ENCODE measurements at regions not wholly inside any gene's neighbourhood (a gene's known extent, or its start where the extent isn't known, plus 50 kb on each side); places are given as distances from the start of the nearest gene placed in this dataset.

- Histone ChIP-seq H3K27ac (ENCODE audit: low read depth, low read length) (no peak overlapping the region), H3K27me3 (ENCODE audit: control insufficient read depth, insufficient read depth, low read length) (peaks cover 11% of the 10 kb centered on the region), H3K4me3 (ENCODE audit: low read depth, low read length) (no peak overlapping the region), H3K9me3 (ENCODE audit: control insufficient read depth, insufficient read depth, low read length) (no peaks in the 10 kb centered on the region; the same call in 1 of the 2 replicates)
- TF ChIP-seq CTCF (IDR thresholded peaks at IDR 0.05; ENCODE audit: low read depth, low read length), result no peak
- ChIA-PET CTCF (interaction anchor here (1.1 to 1.8 kb wide), 2 partner anchors 27 to 606 kb away, joined by 5 read pairs; no protein-coding TSS in a partner anchor), POLR2A (no interaction called here)
- no peak for DNase-seq (ENCODE audit: low read depth, low spot score)
Measured at GRCh38 chr22:44599084-44599483, 101.1 kb upstream of the RTL6 start.

- ChIA-PET CTCF (no interaction called here), POLR2A (no interaction called here)
- Histone ChIP-seq H3K27me3 (ENCODE audit: control insufficient read depth, insufficient read depth, low read length) (peaks cover 6% of the 10 kb centered on the region), H3K4me3 (ENCODE audit: low read depth, low read length) (no peak overlapping the region), H3K27ac (ENCODE audit: low read depth, low read length) (no peak overlapping the region), H3K9me3 (ENCODE audit: control insufficient read depth, insufficient read depth, low read length) (no peaks in the 10 kb centered on the region)
- TF ChIP-seq CTCF (IDR thresholded peaks at IDR 0.05; ENCODE audit: low read depth, low read length), result no peak
- peak; percentile 7 for DNase-seq (ENCODE audit: low read depth, low spot score)
Measured at GRCh38 chr22:44597616-44598015, 99.6 kb upstream of the RTL6 start.

GRCh38 chr22:44596396-44597125 lies 98.5 kb upstream of the RTL6 start:
- POLR2A ChIA-PET, result no interaction called here
- TF ChIP-seq CTCF (IDR thresholded peaks at IDR 0.05; ENCODE audit: low read depth, low read length), result no peak
- DNase-seq (ENCODE audit: low read depth, low spot score), result no peak

GRCh38 chr22:44595841-44596341 lies 97.9 kb upstream of the RTL6 start:
- no peak overlapping the region for H3K27ac ChIP-seq (ENCODE audit: low read depth, low read length)
- H3K9me3 ChIP-seq (ENCODE audit: control insufficient read depth, insufficient read depth, low read length), result peaks cover 10% of the 10 kb centered on the region; the same call in 1 of the 2 replicates
- H3K27me3 ChIP-seq (ENCODE audit: control insufficient read depth, insufficient read depth, low read length), result peaks cover 10% of the 10 kb centered on the region
- no peak for DNase-seq (ENCODE audit: low read depth, low spot score)
- no peak for TF ChIP-seq CTCF (IDR thresholded peaks at IDR 0.05; ENCODE audit: low read depth, low read length)
- ChIA-PET CTCF (no interaction called here), POLR2A (no interaction called here)
- peak overlapping the region; percentile 21; the same call in 1 of the 2 replicates for H3K4me3 ChIP-seq (ENCODE audit: low read depth, low read length)

More at GRCh38 chr22:44596396-44597125, 98.5 kb upstream of the RTL6 start:
- CTCF ChIA-PET, result no interaction called here
- Histone ChIP-seq H3K27ac (ENCODE audit: low read depth, low read length) (no peak overlapping the region), H3K9me3 (ENCODE audit: control insufficient read depth, insufficient read depth, low read length) (peaks cover 4% of the 10 kb centered on the region; the same call in 1 of the 2 replicates), H3K27me3 (ENCODE audit: control insufficient read depth, insufficient read depth, low read length) (peaks cover 6% of the 10 kb centered on the region), H3K4me3 (ENCODE audit: low read depth, low read length) (no peak overlapping the region)

GRCh38 chr22:44594951-44595350 lies 96.9 kb upstream of the RTL6 start:
- Histone ChIP-seq H3K27me3 (ENCODE audit: control insufficient read depth, insufficient read depth, low read length) (peaks cover 13% of the 10 kb centered on the region), H3K9me3 (ENCODE audit: control insufficient read depth, insufficient read depth, low read length) (peaks cover 13% of the 10 kb centered on the region; the same call in 1 of the 2 replicates), H3K27ac (ENCODE audit: low read depth, low read length) (no peak overlapping the region), H3K4me3 (ENCODE audit: low read depth, low read length) (no peak overlapping the region)
- ChIA-PET CTCF (no interaction called here), POLR2A (no interaction called here)
- no peak for DNase-seq (ENCODE audit: low read depth, low spot score)
- no peak for TF ChIP-seq CTCF (IDR thresholded peaks at IDR 0.05; ENCODE audit: low read depth, low read length)

All from AG04450 (cell line).